AG09309 (cell line): ENCODE measurements at regions not wholly inside any gene's neighbourhood (a gene's known extent, or its start where the extent isn't known, plus 50 kb on each side); places are given as distances from the start of the nearest gene placed in this dataset.

Experiments
- DNase-seq: peaks from one replicate; pipeline ENCODE4 v3.0.0-alpha.2; 2010; ENCODE audit warnings: low read depth
- H3K4me3 ChIP-seq: 2 replicates; pipeline ENCODE4 v1.5.1; 2011; ENCODE audit warnings: mild to moderate bottlenecking, low read depth, low read length, moderate library complexity; ENCODE audit not compliant: control insufficient read depth
- CTCF ChIP-seq: IDR thresholded peaks from 2 replicates; pipeline ENCODE4 v1.5.1; 2011; ENCODE audit warnings: mild to moderate bottlenecking, low read depth, low read length, inconsistent platforms; ENCODE audit not compliant: insufficient read depth, control insufficient read depth; ENCODE audit errors: missing control alignments

- DNase-seq: no peak
Measured at GRCh38 chr6:168222115-168223043, 97.2 kb downstream of the DACT2 start.

GRCh38 chr6:168221497-168222079 lies 98.0 kb downstream of the DACT2 start:
- no peak overlapping the region for H3K4me3 ChIP-seq
- no peak for DNase-seq
- no peak for TF ChIP-seq CTCF

More at GRCh38 chr6:168222115-168223043, 97.2 kb downstream of the DACT2 start:
- H3K4me3 ChIP-seq: no peak overlapping the region
- no peak for TF ChIP-seq CTCF

- no peak for DNase-seq
- no peak for TF ChIP-seq CTCF
- no peak overlapping the region for H3K4me3 ChIP-seq
Measured at GRCh38 chr6:168221000-168221399, 98.6 kb downstream of the DACT2 start.

- H3K4me3 ChIP-seq: no peak overlapping the region
- TF ChIP-seq CTCF: no peak
- no peak for DNase-seq
Measured at GRCh38 chr6:168219804-168220203, 99.8 kb downstream of the DACT2 start.

- TF ChIP-seq CTCF: no peak
Measured at GRCh38 chr6:168218785-168219566, 100.6 kb downstream of the DACT2 start.

GRCh38 chr6:168217880-168218537 lies 101.6 kb downstream of the DACT2 start:
- no peak for DNase-seq

More at GRCh38 chr6:168218785-168219566, 100.6 kb downstream of the DACT2 start:
- peak; percentile 20 for DNase-seq
- no peak overlapping the region for H3K4me3 ChIP-seq

More at GRCh38 chr6:168217880-168218537, 101.6 kb downstream of the DACT2 start:
- TF ChIP-seq CTCF: no peak
- H3K4me3 ChIP-seq: no peak overlapping the region
